SIG-M5 treated with dmso at 0.1 percent for 504 hours (cell line): ENCODE measurements at regions not wholly inside any gene's neighbourhood (a gene's known extent, or its start where the extent isn't known, plus 50 kb on each side); places are given as distances from the start of the nearest gene placed in this dataset.

ENCODE experiments used
- DNase-seq: peaks from one replicate; lab custom pipeline; 2025; ENCODE audit not compliant: unreplicated experiment; lab: John Stamatoyannopoulos, UW

DNA sequence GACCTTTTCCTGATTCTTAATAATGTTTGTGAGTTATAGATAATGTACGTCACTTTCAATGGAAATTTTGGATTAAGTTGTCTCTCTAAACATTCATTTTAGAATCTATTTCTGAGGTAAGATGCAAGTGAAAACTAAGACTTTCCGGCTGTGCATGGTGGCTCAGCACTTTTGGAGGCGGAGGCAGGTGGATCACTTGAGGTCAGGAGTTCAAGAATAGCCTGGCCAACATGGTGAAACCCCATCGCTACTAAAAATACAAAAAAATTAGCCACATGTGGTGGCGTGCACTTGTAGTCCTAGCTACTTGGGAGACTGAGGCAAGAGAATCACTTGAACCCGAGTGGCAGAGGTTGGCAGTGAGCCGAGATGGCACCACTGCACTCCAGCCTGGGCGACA is 524.6 kb upstream of the SLIT2 start:
- no peak for DNase-seq

DNA sequence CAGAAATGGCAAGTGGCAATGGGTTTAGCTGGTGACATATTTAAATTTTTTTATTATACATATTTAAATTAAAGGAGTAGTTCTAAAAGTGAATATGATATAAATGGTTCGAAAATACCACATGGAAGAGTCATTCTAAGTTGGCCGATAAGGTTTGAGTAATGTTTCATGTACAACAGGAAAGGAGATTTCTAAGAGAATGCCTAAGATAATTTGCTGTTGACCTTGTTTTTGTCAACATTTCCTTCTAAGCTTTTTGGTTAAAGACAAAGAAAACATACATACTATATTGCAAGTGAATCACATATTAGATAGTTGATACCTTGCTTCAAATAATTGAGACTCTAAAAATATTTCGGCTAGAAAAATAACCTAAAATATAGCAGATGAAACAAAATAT is 526.6 kb upstream of the SLIT2 start:
- DNase-seq: no peak

- no peak for DNase-seq
These were observed 529.3 kb upstream of the SLIT2 start for GRCh38 chr4:19722404-19722803.

DNA sequence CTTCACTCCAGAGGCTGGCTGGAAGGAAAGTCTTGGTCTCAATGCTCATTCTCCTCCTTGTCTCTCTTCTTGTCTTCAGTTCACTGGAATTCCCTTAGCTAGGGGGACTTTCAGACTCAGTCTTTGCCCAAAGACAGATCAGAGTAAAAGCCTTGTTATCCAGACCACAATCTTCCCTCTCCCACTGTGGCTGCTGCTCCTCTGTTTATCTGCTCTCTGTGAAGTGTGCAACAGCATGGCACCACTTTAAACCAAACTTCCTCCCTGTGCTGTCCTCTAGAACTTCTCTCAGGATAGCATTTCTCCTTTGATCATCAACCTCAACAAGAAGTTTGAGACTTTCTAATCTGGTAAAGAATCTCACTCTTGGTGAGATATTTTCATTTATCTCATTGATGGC is 530.1 kb upstream of the SLIT2 start:
- DNase-seq: no peak

- no peak for DNase-seq
These were observed 531.1 kb upstream of the SLIT2 start for GRCh38 chr4:19720610-19721009.

- no peak for DNase-seq
These were observed 531.5 kb upstream of the SLIT2 start for GRCh38 chr4:19720190-19720589.

- DNase-seq: no peak
These were observed 539.8 kb upstream of the SLIT2 start for GRCh38 chr4:19711871-19712270.

DNA sequence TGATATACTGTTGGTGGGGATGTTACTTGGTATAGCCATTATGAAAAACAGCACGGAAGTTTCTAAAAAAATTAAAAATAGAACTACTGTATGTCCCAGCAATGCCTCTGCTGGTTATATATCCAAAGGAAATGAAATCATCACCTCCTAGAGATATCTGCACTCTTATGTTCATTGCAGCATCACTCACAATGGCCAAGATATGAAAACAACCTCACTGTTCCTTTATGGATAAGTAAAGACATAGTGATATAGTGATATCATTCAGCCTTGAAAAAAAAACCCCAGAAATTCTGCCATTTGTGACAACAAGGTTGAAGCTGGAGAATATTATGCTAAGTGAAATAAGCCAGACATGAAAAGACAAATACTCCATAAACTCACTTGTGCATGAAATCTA is 543.8 kb upstream of the SLIT2 start:
- DNase-seq: no peak

GRCh38 chr4:19703391-19703790 is 548.3 kb upstream of the SLIT2 start:
- DNase-seq: no peak

DNA sequence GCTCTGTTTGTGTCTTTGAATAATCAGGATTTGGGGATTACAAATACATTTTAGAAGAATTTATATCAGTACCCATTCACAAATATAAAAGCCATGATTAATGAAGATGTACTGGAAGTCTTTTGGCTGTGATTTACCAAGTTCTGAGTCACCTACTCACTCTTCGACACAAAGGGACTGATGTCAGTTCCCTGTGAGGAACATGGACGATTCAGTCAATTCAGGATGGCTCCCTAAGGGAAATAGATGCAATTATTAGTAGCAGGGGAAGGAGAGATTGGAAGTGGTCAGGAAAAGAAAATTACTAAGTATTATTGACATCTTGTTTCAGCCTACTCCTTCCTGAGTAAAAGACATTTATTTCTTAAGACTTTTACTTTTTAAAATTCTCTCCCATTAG is 550.7 kb upstream of the SLIT2 start:
- DNase-seq: no peak

DNA sequence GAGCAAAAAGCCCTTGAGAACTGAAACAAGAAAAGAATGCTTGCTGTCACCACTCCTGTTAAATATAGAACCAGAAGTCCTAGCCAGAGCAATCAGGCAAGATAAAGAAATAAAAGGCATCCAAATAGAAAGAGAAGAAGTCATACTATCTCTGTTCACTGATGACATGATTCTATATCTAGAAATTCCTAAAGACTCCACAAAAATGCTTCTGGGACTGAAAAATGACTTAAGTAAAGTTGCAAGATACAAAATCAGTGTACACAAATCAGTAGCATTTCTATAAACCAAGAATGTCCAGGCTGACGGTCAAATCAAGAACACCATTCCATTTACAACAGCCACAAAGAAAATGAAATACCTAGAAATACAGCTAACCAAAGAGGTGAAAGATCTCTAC is 552.7 kb upstream of the SLIT2 start:
- DNase-seq: no peak

GRCh38 chr4:19694812-19695211 is 556.9 kb upstream of the SLIT2 start:
- DNase-seq: no peak

DNA sequence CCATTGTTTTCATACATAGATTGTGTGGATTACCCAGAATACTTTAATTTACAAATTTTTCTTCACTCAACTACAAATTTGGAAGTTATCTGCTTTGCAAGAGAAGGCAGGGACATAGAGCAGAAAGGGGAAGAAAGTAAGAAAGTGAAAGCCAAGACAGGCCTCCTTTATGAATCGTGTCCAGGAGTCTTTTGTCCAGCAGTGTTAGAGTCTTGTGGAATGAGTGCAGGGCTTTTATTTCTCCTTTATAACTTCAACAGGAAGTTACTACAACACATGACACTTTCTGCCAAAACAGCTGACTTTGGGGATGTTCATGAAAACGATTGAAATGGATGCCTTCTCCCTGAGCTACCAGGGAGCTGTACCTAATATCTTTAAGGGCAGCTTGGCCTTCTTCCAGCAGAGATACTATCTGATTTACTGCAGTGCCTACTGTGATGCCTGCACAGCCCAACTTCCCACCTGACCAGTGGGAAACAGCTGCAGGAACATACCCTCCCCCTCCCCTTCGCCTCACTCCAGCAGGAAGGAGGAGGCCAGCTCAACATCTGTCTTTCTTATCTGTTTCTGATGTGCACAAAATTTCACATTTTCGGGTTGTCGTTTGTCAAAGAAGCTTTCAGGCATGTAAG is 557.7 kb upstream of the SLIT2 start:
- no peak for DNase-seq

DNA sequence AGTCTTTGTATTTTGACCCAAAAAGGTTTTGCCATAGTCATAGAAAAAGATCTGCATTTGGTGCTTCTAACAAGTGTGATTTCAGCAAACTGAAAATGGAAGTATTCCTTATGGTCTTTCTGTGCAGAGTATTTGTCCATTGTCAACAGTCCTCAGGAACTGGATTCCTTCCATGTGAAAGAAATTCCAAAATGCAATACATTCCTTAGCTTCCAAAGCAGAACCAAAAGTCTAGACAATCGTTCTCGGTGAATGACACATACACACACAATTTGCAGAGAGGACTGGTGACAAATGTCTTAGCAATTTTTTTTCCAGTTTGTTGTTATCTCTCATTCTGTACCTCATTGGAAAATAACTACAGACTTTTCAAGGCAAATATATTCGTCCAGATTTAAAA is 562.2 kb upstream of the SLIT2 start:
- no peak for DNase-seq

- DNase-seq: no peak
These were observed 565.2 kb upstream of the SLIT2 start for GRCh38 chr4:19686456-19686855.

- no peak for DNase-seq
These were observed 567.6 kb upstream of the SLIT2 start for GRCh38 chr4:19684084-19684483.

GRCh38 chr4:19683426-19683825 is 568.3 kb upstream of the SLIT2 start:
- DNase-seq: no peak

DNA sequence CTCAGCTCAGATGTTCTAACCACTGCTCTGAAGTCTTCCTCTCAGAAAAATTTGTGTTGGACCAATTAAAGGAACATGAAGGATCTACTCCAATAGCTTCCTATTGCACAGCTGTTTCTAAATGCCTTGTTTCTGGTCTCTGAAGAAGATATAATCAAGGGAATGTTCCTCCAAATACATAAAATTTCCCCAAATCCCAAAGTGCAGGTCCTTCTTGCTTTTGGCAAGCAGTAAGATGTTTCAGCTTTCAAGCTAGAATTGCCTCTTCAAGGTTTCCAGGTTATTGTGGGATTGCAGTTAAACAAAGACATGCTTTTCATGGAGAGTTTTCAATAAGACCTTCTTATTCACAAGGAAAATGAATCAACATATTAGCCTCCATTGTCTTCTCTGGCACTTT is 574.5 kb upstream of the SLIT2 start:
- no peak for DNase-seq

- DNase-seq: no peak
These were observed 576.4 kb upstream of the SLIT2 start for GRCh38 chr4:19675172-19675811.

DNA sequence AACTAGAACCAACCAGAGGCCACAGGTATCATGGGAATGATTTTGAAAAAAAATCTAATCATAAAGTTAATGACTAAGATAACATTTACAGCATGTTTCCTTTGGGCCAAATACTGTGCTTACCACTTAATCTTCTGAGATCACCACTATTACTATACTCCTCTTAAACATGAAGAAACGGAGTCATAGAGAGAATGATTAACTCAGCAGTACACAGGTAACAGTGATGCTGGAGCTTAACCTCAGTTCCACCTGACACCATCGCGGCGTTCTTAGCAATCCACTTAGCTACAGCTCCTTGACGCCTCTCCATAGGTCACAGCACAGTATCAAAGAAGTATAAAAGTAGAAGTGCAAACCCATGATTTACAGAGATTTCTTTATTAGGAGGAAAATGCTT is 592.6 kb upstream of the SLIT2 start:
- no peak for DNase-seq

DNA sequence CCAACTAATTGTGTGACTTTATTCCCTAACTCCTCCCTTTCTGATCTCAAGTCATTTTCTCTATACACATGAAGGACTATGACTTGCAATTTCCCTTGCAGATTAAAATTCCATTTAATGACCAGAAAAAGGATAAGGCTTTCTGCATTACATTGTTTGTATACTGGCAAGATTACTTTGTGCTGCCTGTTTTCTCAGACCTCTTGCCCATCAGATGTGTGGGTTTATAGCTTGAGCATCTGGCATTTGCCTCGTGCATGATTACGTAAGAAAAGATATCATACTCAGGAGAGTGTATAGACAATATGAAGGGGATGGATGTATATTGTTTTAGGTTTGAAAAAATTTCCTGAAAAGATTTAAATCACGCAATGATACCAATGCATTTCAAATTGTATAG is 593.8 kb upstream of the SLIT2 start:
- no peak for DNase-seq

- DNase-seq: no peak
These were observed 596.0 kb upstream of the SLIT2 start for GRCh38 chr4:19655666-19656065.
